COLO829 (cell line): ENCODE measurements at regions not wholly inside any gene's neighbourhood (a gene's known extent, or its start where the extent isn't known, plus 50 kb on each side); places are given as distances from the start of the nearest gene placed in this dataset.

Source experiments
- DNase-seq: peaks from one replicate; pipeline ENCODE4 v3.0.0; 2012; ENCODE audit warnings: low spot score

- no peak for DNase-seq
Measured at GRCh38 chr13:85287528-85287927, 511.7 kb downstream of the SLITRK6 start.

- DNase-seq, result no peak
Measured at GRCh38 chr13:85286081-85286480, 513.1 kb downstream of the SLITRK6 start.

- DNase-seq, result no peak
Measured at GRCh38 chr13:85284349-85284748, 514.9 kb downstream of the SLITRK6 start.

GRCh38 chr13:85283408-85283807 lies 515.8 kb downstream of the SLITRK6 start:
- no peak for DNase-seq

GRCh38 chr13:85282876-85283275 lies 516.3 kb downstream of the SLITRK6 start:
- no peak for DNase-seq

- no peak for DNase-seq
Measured at GRCh38 chr13:85278851-85279250, 520.4 kb downstream of the SLITRK6 start.

GRCh38 chr13:85277748-85278147 lies 521.5 kb downstream of the SLITRK6 start:
- peak; percentile 40 for DNase-seq

GRCh38 chr13:85266771-85267170 lies 532.4 kb downstream of the SLITRK6 start:
- no peak for DNase-seq

- DNase-seq, result no peak
Measured at GRCh38 chr13:85266331-85266730, 532.9 kb downstream of the SLITRK6 start.

- no peak for DNase-seq
Measured at GRCh38 chr13:85265296-85265695, 533.9 kb downstream of the SLITRK6 start.

GRCh38 chr13:85262499-85262898 lies 536.7 kb downstream of the SLITRK6 start:
- DNase-seq, result no peak

GRCh38 chr13:85261757-85262346 lies 537.4 kb downstream of the SLITRK6 start:
- no peak for DNase-seq

GRCh38 chr13:85260896-85261295 lies 538.3 kb downstream of the SLITRK6 start:
- no peak for DNase-seq

GRCh38 chr13:85255978-85256377 lies 543.2 kb downstream of the SLITRK6 start:
- no peak for DNase-seq

- DNase-seq, result no peak
Measured at GRCh38 chr13:85254641-85255040, 544.6 kb downstream of the SLITRK6 start.

- DNase-seq, result no peak
Measured at GRCh38 chr13:85249151-85249550, 550.1 kb downstream of the SLITRK6 start.

- no peak for DNase-seq
Measured at GRCh38 chr13:85247780-85248179, 551.4 kb downstream of the SLITRK6 start.

- DNase-seq, result no peak
Measured at GRCh38 chr13:85243831-85244230, 555.4 kb downstream of the SLITRK6 start.

GRCh38 chr13:85241060-85241459 lies 558.2 kb downstream of the SLITRK6 start:
- no peak for DNase-seq

GRCh38 chr13:85236413-85236812 lies 562.8 kb downstream of the SLITRK6 start:
- no peak for DNase-seq

GRCh38 chr13:85230691-85231093 lies 568.5 kb downstream of the SLITRK6 start:
- no peak for DNase-seq

GRCh38 chr13:85228692-85229091 lies 570.5 kb downstream of the SLITRK6 start:
- no peak for DNase-seq

GRCh38 chr13:85223883-85224656 lies 575.1 kb downstream of the SLITRK6 start:
- no peak for DNase-seq

GRCh38 chr13:85216576-85216975 lies 582.6 kb downstream of the SLITRK6 start:
- no peak for DNase-seq
